HFFc6 (cell line): ENCODE measurements at regions not wholly inside any gene's neighbourhood (a gene's known extent, or its start where the extent isn't known, plus 50 kb on each side); places are given as distances from the start of the nearest gene placed in this dataset.

Source experiments
- DNase-seq: peaks from one replicate; pipeline ENCODE4 v3.0.0-alpha.2; 2018
- H3K27ac Mint-ChIP-seq: 2 replicates; pipeline ENCODE4 v1.8.0; 2020; ENCODE audit warnings: mild to moderate bottlenecking, mixed read lengths
- H3K27me3 Mint-ChIP-seq: 2 replicates; pipeline ENCODE4 v1.8.0; 2021; ENCODE audit warnings: mild to moderate bottlenecking, moderate library complexity, mixed read lengths; ENCODE audit not compliant: insufficient read depth
- H3K36me3 Mint-ChIP-seq: 2 replicates; pipeline ENCODE4 v1.8.0; 2021; ENCODE audit warnings: low read depth, mixed read lengths
- H3K4me1 Mint-ChIP-seq: 2 replicates; pipeline ENCODE4 v1.8.0; 2020; ENCODE audit warnings: low read depth, mixed read lengths
- H3K4me3 Mint-ChIP-seq: 2 replicates; pipeline ENCODE4 v1.8.0; 2020; ENCODE audit warnings: mild to moderate bottlenecking, moderate library complexity, mixed read lengths
- H3K9me3 Mint-ChIP-seq: 2 replicates; pipeline ENCODE4 v1.8.0; 2020; ENCODE audit warnings: mild to moderate bottlenecking, mixed read lengths
- CTCF ChIP-seq: fragments of 200-600 bp; sonication (generic); IDR thresholded peaks from 2 replicates; pipeline ENCODE4 v1.5.0; 2021; ENCODE audit warnings: antibody characterized with exemption, mild to moderate bottlenecking

DNA sequence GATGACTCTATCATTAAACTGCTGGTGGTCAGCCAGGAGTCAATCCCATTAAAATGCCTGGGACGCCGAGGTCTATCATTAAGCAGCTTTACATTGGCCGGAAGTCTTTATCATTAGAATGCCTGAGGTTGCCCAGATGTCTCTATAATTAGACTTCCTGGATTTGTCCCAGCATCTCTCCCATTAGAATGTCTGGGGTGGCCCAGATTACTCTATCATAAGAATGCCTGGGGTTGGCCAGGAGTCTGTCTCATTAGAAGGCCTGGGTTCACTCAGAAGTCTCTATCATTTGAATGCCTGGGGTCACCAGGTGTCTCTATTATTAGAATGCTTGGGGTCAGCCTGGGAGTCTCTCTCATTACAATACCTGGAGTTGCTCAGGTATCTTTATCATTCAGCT is 2227.2 kb downstream of the TP53TG3F start:
- no peak overlapping the region for H3K4me3 Mint-ChIP-seq
- no peaks in the 10 kb centered on the region for H3K4me1 Mint-ChIP-seq
- no peak for TF ChIP-seq CTCF
- no peak overlapping the region for H3K27ac Mint-ChIP-seq
- H3K9me3 Mint-ChIP-seq, result peaks cover 46% of the 10 kb centered on the region
- no peaks in the 10 kb centered on the region for H3K36me3 Mint-ChIP-seq
- no peak for DNase-seq
- H3K27me3 Mint-ChIP-seq, result peaks cover 6% of the 10 kb centered on the region

DNA sequence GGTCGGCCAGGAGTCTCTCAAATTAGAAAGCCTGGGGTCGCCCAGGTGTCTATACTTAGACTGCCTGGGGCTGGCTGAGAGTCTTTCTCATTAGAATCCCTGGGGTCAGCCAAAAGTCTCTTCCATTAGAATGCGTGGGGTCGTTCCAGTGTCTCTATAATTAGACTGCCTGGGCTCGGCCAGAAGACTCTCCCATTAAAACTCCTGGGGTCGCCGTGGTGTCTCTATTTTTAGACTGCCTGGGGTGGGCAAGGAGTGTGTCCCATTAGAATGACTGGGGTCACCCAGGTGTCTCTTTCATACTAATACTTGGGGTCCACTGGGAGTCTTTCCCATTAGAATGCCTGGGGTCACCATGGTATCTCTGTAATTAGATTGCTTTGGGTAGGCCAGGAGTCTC is 2227.7 kb downstream of the TP53TG3F start:
- DNase-seq, result no peak
- no peak overlapping the region for H3K4me3 Mint-ChIP-seq
- H3K9me3 Mint-ChIP-seq, result peaks cover 51% of the 10 kb centered on the region
- H3K36me3 Mint-ChIP-seq, result no peaks in the 10 kb centered on the region
- no peak for TF ChIP-seq CTCF
- H3K4me1 Mint-ChIP-seq, result no peaks in the 10 kb centered on the region
- peaks cover 6% of the 10 kb centered on the region for H3K27me3 Mint-ChIP-seq
- H3K27ac Mint-ChIP-seq, result no peak overlapping the region

DNA sequence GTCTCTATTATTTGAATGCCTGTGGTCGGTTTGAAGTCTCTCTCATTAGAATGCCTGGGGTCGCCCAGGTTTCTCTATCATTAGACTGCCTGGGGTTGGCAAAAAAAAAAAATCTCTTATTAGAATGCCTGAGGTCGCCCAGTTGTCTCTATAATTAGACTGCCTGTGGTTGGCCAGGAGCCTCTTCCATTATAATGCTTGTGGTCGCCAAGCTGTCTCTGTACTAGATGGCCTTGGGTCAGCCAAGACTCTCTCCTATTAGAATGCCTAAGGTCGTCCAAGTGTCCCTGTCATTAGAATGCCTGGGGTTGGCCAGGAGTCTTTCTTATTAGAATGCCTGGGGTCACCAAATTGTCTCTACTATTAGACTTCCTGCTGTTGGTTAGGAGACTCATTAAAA is 2228.4 kb downstream of the TP53TG3F start:
- Mint-ChIP-seq H3K4me3 (no peak overlapping the region), H3K27ac (no peak overlapping the region), H3K36me3 (no peaks in the 10 kb centered on the region), H3K9me3 (peaks cover 58% of the 10 kb centered on the region), H3K4me1 (no peaks in the 10 kb centered on the region), H3K27me3 (peaks cover 6% of the 10 kb centered on the region)
- TF ChIP-seq CTCF, result no peak
- no peak for DNase-seq

DNA sequence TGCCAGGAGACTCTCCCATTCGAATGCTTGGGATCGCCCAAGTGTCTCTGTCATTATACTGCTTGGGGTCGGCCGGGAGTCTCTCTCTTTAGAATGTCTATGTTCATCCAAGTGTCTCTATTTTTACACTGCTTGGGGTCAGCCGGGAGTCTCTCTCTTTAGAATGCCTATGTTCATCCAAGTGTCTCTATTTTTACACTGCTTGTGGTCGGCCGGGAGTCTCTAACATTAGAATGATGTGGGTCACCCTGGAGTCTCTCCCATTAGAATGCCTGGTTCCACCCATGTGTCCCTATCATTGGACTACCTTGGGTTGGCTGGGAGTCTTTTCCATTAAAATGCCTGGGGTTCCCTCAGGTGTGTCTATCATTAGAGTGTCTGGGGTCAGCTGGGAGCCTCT is 2230.4 kb downstream of the TP53TG3F start:
- no peaks in the 10 kb centered on the region for H3K4me1 Mint-ChIP-seq
- no peak for TF ChIP-seq CTCF
- H3K36me3 Mint-ChIP-seq, result no peaks in the 10 kb centered on the region
- H3K9me3 Mint-ChIP-seq, result peaks cover 67% of the 10 kb centered on the region
- no peak for DNase-seq
- H3K27ac Mint-ChIP-seq, result no peak overlapping the region
- H3K4me3 Mint-ChIP-seq, result no peak overlapping the region
- H3K27me3 Mint-ChIP-seq, result peaks cover 6% of the 10 kb centered on the region

DNA sequence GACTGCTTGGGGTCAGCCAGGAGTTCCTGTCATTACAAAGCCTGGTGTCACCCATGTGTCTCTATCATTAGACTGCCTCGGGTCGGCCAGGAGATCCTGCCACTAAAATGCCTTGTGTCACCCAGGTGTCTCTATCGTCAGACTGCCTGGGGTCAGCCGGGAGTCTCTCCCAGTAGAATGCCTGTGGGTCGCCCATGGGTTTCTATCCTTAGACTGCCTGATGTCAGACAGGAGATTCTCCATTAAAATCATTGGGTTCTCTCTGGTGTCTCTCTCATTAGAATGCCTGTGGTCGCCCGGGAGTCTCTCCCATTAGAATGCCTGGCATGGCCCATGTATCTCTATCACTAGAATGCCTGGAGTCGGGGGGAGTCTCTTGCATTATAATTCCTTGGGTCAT is 2231.0 kb downstream of the TP53TG3F start:
- no peak for TF ChIP-seq CTCF
- H3K9me3 Mint-ChIP-seq, result peaks cover 70% of the 10 kb centered on the region
- no peaks in the 10 kb centered on the region; the same call in 1 of the 2 replicates for H3K36me3 Mint-ChIP-seq
- no peaks in the 10 kb centered on the region for H3K4me1 Mint-ChIP-seq
- DNase-seq, result no peak
- no peak overlapping the region for H3K27ac Mint-ChIP-seq
- H3K27me3 Mint-ChIP-seq, result peaks cover 5% of the 10 kb centered on the region
- no peak overlapping the region for H3K4me3 Mint-ChIP-seq

GRCh38 chr16:35691057-35691456 is 2231.6 kb downstream of the TP53TG3F start:
- Mint-ChIP-seq H3K4me1 (no peaks in the 10 kb centered on the region), H3K9me3 (peaks cover 69% of the 10 kb centered on the region), H3K27ac (no peak overlapping the region), H3K4me3 (no peak overlapping the region), H3K36me3 (no peaks in the 10 kb centered on the region; the same call in 1 of the 2 replicates), H3K27me3 (peaks cover 4% of the 10 kb centered on the region)
- no peak for DNase-seq
- TF ChIP-seq CTCF, result no peak
